ENCODE measurements at regions not wholly inside any gene's neighbourhood (a gene's known extent, or its start where the extent isn't known, plus 50 kb on each side); places are given as distances from the start of the nearest gene placed in this dataset.

DNA sequence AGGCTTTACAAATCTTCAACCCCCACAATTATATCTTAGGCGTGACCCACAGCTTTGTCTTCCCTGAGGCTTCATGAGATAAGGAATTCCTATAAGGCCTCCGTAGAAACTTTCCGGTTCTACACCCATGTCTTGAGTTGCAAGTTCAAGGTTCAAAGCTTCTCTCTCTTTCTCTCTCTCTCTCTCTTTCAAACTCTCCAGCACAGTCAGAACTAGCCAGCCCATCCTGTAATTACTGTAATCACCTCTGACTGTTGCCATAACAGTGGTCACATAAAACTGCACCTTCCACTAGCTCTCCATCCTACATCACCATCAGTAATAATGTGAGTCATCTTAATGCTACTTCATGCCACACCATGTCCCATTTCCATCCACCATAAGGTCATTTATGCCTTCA is 90.0 kb upstream of the NFASC start:
- TF ChIP-seq, protein P1, sequence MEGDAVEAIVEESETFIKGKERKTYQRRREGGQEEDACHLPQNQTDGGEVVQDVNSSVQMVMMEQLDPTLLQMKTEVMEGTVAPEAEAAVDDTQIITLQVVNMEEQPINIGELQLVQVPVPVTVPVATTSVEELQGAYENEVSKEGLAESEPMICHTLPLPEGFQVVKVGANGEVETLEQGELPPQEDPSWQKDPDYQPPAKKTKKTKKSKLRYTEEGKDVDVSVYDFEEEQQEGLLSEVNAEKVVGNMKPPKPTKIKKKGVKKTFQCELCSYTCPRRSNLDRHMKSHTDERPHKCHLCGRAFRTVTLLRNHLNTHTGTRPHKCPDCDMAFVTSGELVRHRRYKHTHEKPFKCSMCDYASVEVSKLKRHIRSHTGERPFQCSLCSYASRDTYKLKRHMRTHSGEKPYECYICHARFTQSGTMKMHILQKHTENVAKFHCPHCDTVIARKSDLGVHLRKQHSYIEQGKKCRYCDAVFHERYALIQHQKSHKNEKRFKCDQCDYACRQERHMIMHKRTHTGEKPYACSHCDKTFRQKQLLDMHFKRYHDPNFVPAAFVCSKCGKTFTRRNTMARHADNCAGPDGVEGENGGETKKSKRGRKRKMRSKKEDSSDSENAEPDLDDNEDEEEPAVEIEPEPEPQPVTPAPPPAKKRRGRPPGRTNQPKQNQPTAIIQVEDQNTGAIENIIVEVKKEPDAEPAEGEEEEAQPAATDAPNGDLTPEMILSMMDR (IDR thresholded peaks at IDR 0.05; ENCODE audit: poor library complexity): no peak
- TF ChIP-seq EZH2 (IDR thresholded peaks at IDR 0.05; ENCODE audit: borderline replicate concordance) (no peak), EZH2phosphoT487 (IDR thresholded peaks at IDR 0.05; ENCODE audit: low read depth, severe bottlenecking, unreplicated experiment) (no peak)

Measured in hepatocyte (in vitro differentiated cells).